ENCODE measurements at regions not wholly inside any gene's neighbourhood (a gene's known extent, or its start where the extent isn't known, plus 50 kb on each side); places are given as distances from the start of the nearest gene placed in this dataset.

- no peak for TF ChIP-seq CTCF (conservative IDR thresholded peaks at IDR 0.05; ENCODE audit: low read depth, low read length)
- H3K4me3 ChIP-seq (ENCODE audit: low read depth, low read length) = no peak overlapping the region
- no peak for DNase-seq (ENCODE audit: low read depth)
These were observed 252.9 kb upstream of the PAPPA start for GRCh38 chr9:115900698-115901097.

DNA sequence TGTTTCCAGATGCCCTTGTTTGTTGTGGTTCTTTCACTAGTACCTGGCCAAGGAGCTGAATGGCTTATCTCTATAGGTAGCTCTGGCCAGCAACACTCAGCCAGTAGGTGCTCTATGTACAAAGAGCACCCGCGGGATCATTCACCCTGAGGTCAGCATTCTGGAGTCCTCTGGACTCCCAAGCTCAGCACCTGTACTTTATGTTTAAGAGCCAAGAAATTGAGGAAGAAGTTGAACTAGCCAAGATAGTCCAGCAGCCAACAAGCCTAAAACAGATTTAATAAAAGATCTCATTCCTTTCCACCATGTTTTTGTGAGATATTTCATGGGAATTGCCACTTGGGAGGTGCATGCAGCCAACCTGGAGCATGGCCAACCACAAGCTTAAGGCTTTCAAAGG is 242.6 kb upstream of the PAPPA start:
- H3K4me3 ChIP-seq (ENCODE audit: low read depth, low read length) = no peak overlapping the region
- DNase-seq (ENCODE audit: low read depth) = no peak
- TF ChIP-seq CTCF (conservative IDR thresholded peaks at IDR 0.05; ENCODE audit: low read depth, low read length) = no peak

- H3K4me3 ChIP-seq (ENCODE audit: low read depth, low read length) = no peak overlapping the region
- no peak for TF ChIP-seq CTCF (conservative IDR thresholded peaks at IDR 0.05; ENCODE audit: low read depth, low read length)
- DNase-seq (ENCODE audit: low read depth) = no peak
These were observed 241.5 kb upstream of the PAPPA start for GRCh38 chr9:115912086-115912485.

GRCh38 chr9:115913696-115914095 is 239.9 kb upstream of the PAPPA start:
- TF ChIP-seq CTCF (conservative IDR thresholded peaks at IDR 0.05; ENCODE audit: low read depth, low read length) = no peak
- H3K4me3 ChIP-seq (ENCODE audit: low read depth, low read length) = no peak overlapping the region
- peak; percentile 79 for DNase-seq (ENCODE audit: low read depth)

GRCh38 chr9:115914291-115914690 is 239.3 kb upstream of the PAPPA start:
- no peak overlapping the region for H3K4me3 ChIP-seq (ENCODE audit: low read depth, low read length)
- TF ChIP-seq CTCF (conservative IDR thresholded peaks at IDR 0.05; ENCODE audit: low read depth, low read length) = no peak
- DNase-seq (ENCODE audit: low read depth) = no peak

GRCh38 chr9:115921301-115921700 is 232.3 kb upstream of the PAPPA start:
- TF ChIP-seq CTCF (conservative IDR thresholded peaks at IDR 0.05; ENCODE audit: low read depth, low read length) = no peak
- peak; percentile 44 for DNase-seq (ENCODE audit: low read depth)
- H3K4me3 ChIP-seq (ENCODE audit: low read depth, low read length) = no peak overlapping the region

- no peak overlapping the region for H3K4me3 ChIP-seq (ENCODE audit: low read depth, low read length)
- DNase-seq (ENCODE audit: low read depth) = peak; percentile 47
- no peak for TF ChIP-seq CTCF (conservative IDR thresholded peaks at IDR 0.05; ENCODE audit: low read depth, low read length)
These were observed 231.1 kb upstream of the PAPPA start for GRCh38 chr9:115922444-115922843.

Measured in choroid plexus epithelial cell (primary cell).